Stimulated activated CD8-positive, alpha-beta memory T cell treated with anti-CD3 and anti-CD28 coated beads, Interleukin-12 subunit alpha, Interleukin-12 subunit beta, amount 100 ng/mL, for 4 hours (primary cell): ENCODE measurements at regions not wholly inside any gene's neighbourhood (a gene's known extent, or its start where the extent isn't known, plus 50 kb on each side); places are given as distances from the start of the nearest gene placed in this dataset.
"Not testable (repeated sequence)": the region's sequence is repeated elsewhere in the genome, so short reads cannot be mapped to it uniquely, and the experiment has no call there.

Source experiments
- DNase-seq: peaks from one replicate; pipeline ENCODE4 v3.0.0-alpha.2; 2020; ENCODE audit warnings: low read depth

GRCh38 chr12:92395322-92395721 lies 249.7 kb upstream of the BTG1 start:
- no peak for DNase-seq

DNA sequence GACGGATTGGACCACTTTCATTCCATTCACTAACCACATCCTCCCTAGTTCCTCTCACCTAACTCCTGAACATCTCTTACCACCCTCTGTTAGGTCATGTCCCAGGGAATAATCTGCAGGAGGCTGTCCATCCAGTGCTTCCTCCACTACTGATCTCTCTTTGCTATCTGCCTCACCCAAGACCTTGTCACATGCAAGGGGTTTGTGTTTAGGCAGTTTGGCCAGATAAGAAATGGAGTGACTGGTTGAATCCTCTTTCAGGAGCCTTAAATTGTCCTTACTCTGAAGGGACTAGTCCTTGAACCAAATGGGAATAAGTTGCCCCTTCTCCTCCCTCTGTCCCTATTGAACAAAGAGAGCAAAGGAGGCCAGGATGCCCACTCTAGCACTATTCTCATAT lies 249.2 kb upstream of the BTG1 start:
- DNase-seq, result no peak

GRCh38 chr12:92393504-92393903 lies 247.9 kb upstream of the BTG1 start:
- no peak for DNase-seq

DNA sequence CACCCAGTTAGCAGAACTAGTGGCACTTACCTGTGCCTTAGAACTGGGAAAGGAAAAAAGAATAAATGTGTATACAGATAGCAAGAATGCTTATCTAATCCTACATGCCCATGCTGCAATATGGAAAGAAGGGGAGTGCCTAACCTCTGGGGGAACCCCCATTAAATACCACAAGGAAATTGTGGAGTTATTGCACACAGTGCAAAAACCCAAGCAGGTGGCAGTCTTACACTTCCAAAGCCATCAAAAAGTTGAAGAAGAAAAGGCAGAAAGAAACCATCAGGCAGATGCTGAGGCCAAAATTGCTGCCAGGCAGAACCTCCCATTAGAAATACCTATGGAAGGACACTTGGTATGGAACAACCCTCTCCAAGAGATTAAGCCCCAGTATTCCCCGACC lies 246.1 kb upstream of the BTG1 start:
- not testable (repeated sequence) for DNase-seq

GRCh38 chr12:92389466-92389865 lies 243.8 kb upstream of the BTG1 start:
- DNase-seq, result no peak

DNA sequence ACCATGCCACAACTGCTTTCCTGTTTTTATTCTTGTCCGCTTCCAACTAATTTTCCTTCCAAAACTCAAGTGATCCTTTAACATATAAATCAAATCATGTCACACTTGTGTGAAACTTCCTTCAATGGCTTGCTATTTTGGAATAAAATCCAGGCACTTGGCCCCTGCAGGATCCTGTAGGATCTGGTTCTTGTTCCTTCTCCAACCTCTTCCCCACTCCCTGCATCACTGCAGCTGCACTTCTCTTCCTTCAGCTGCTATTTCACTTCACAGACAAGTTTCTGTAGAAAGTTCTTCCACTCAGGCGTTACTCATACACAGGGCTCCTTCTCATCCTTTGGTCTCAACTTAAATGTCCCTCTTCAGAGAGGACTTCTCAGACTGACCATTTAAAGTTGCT lies 239.7 kb upstream of the BTG1 start:
- DNase-seq, result no peak

- DNase-seq, result no peak
These were observed 238.9 kb upstream of the BTG1 start for GRCh38 chr12:92384571-92384970.

DNA sequence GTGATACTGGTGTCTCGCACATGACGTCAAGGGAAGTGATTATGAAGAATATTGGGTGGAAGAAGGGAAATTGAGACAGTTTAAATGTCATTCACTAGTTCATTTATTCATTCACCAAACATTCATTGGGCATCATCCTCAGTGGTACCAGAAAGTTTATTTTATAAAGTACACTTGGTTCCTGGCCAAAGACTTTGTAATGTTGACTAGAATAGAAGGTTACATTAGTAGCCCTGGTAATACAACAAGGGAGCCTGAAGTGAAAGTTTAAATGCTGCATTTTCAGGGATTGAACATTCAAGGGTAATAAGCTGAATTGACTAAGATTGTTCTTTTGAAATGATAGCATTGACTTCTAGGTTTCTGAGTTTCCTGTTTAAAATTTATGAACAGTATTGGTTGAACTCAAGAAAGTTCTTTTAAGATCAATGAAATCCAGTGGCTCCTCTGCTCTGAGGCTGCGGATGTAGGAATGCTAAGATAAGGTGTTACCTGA lies 236.8 kb upstream of the BTG1 start:
- DNase-seq, result no peak

- DNase-seq, result no peak
These were observed 236.2 kb upstream of the BTG1 start for GRCh38 chr12:92381856-92382255.

DNA sequence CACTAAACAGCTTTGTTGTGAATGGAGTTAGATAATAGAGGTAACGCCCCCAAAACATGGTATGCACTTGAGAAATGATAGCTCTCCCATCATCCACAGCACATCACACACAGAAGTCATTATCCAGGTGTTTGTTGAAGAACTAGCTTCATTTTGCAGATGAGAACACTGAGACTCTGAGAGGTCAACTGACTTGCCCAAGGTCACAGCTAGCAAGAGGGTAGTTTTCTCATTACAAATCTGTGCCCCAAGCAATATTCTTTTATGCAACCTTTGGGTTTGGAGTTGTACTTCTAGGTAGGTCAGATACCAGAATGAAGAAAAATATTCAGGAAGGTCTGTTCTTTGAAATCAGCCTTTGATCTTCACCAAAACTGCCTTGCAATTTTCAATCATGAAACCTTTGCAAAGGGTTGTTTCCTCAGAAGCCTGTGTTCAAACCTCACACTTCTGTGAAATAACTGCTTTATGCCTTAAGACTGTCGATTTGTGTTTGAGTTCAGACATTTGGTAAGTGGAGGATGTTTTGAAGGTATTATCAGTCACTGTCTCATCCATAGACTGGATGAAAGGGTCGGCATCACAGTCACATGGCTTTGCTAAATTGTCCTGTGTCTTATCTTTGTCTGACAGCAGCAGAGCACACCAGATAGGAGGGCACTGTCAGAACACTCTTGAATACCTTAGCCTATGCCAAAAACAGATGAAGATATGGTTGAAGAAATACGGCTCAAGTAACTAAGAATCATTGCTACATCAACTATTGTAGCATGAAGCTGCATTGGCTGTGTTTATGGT lies 233.2 kb upstream of the BTG1 start:
- no peak for DNase-seq

DNA sequence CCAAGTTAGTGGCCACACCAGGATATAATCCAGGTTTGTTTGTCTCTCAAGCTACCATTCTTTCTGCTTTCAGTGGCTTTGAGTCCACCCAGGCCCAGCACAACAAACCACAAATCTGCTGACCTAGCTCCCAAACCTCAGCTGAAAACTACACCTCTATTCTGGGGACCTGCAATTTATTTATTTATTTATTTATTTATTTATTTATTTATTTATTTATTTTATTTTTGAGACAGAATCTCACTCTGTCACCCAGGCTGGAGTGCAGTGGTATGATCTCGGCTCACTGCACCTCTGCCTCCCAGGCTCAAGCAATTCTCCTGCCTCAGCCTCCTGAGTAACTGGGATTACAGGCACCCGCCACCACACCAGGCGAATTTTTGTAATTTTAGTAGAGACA lies 229.9 kb upstream of the BTG1 start:
- not testable (repeated sequence) for DNase-seq

- no peak for DNase-seq
These were observed 225.2 kb upstream of the BTG1 start for GRCh38 chr12:92370828-92371227.

- no peak for DNase-seq
These were observed 224.0 kb upstream of the BTG1 start for GRCh38 chr12:92369636-92370035.

- DNase-seq, result no peak
These were observed 223.4 kb upstream of the BTG1 start for GRCh38 chr12:92369056-92369455.

GRCh38 chr12:92365836-92366235 lies 220.2 kb upstream of the BTG1 start:
- DNase-seq, result no peak

GRCh38 chr12:92365333-92365732 lies 219.7 kb upstream of the BTG1 start:
- DNase-seq, result no peak

DNA sequence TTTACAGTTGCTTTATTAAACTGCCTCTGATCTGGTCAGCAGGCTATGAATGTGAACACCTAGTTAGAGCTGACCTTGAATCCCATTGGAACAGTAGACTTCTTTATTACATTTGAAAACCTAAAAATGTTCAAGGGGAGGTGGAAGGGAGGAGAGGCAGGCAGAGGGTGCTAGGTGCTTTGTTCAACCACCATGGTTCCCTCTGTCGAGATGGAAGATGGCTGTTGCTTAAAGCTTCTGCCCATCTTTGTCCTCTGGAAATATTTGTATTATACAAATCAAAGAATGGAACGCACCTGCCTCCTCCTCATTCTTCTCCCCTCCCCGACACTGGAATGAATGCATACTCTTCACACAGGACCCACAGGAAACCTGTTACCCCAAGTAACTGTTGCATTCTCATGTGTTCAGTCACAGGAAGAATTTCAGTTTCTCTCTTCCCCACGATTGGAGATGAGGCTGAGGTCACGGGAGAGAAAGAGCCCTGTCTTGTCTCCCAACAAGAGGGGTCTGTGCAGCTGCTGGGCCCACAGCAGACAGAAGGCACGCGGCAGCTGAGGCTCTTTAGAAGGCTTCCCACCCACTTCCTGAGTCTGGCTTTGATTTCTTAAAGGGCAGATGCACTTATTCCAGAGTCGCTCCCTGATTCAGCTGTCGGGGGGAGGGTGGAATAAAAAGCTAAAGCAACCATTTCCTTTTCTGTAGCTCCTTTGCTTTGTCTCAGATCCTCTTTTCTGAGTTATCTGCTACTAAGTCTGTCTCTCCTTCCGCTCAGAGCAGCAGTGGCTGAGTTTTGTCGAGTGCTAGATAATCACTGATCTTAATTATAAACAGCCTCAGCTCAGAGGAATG lies 217.9 kb upstream of the BTG1 start:
- DNase-seq, result peak; percentile 17

GRCh38 chr12:92362785-92363184 lies 217.1 kb upstream of the BTG1 start:
- no peak for DNase-seq

- no peak for DNase-seq
These were observed 216.5 kb upstream of the BTG1 start for GRCh38 chr12:92362126-92362525.

GRCh38 chr12:92360543-92360942 lies 214.9 kb upstream of the BTG1 start:
- no peak for DNase-seq

GRCh38 chr12:92359581-92360209 lies 214.0 kb upstream of the BTG1 start:
- DNase-seq, result no peak

GRCh38 chr12:92357584-92358261 lies 212.1 kb upstream of the BTG1 start:
- no peak for DNase-seq
